NT2/D1 (cell line): ENCODE measurements at regions not wholly inside any gene's neighbourhood (a gene's known extent, or its start where the extent isn't known, plus 50 kb on each side); places are given as distances from the start of the nearest gene placed in this dataset.
"Not testable (repeated sequence)": the region's sequence is repeated elsewhere in the genome, so short reads cannot be mapped to it uniquely, and the experiment has no call there.

ENCODE experiments used
- DNase-seq: peaks from one replicate; pipeline ENCODE4 v3.0.0-alpha.2; 2011; ENCODE audit warnings: low read depth, low spot score
- H3K27me3 ChIP-seq: 2 replicates; pipeline ENCODE4 v1.6.0; 2011; ENCODE audit warnings: mild to moderate bottlenecking; ENCODE audit not compliant: insufficient read length, insufficient read depth
- H3K36me3 ChIP-seq: 2 replicates; pipeline ENCODE4 v1.6.1; 2011; ENCODE audit warnings: mild to moderate bottlenecking, low read length, mixed read lengths; ENCODE audit not compliant: insufficient read depth, insufficient read length
- H3K4me1 ChIP-seq: 2 replicates; pipeline ENCODE4 v1.5.1; 2011; ENCODE audit not compliant: insufficient read depth, insufficient read length
- H3K4me3 ChIP-seq: 2 replicates; pipeline ENCODE4 v1.5.1; 2011; ENCODE audit warnings: low read depth; ENCODE audit not compliant: insufficient read length
- H3K9ac ChIP-seq: 2 replicates; pipeline ENCODE4 v1.6.0; 2011; ENCODE audit warnings: low read depth; ENCODE audit not compliant: insufficient read length
- H3K9me3 ChIP-seq: 2 replicates; pipeline ENCODE4 v1.5.1; 2011; ENCODE audit warnings: mild to moderate bottlenecking, low read length; ENCODE audit not compliant: insufficient read depth
- SUZ12 ChIP-seq: IDR thresholded peaks from 2 replicates; pipeline ENCODE4 v1.6.1; 2011; ENCODE audit not compliant: insufficient read length, insufficient read depth; ENCODE audit errors: extremely low read depth
- YY1 ChIP-seq: IDR thresholded peaks from 2 replicates; pipeline ENCODE4 v1.6.1; 2011; ENCODE audit not compliant: insufficient read length, insufficient read depth
- ZNF274 ChIP-seq: IDR thresholded peaks from 2 replicates; pipeline ENCODE4 v1.6.1; 2011; ENCODE audit warnings: mild to moderate bottlenecking, low read depth, low read length

DNA sequence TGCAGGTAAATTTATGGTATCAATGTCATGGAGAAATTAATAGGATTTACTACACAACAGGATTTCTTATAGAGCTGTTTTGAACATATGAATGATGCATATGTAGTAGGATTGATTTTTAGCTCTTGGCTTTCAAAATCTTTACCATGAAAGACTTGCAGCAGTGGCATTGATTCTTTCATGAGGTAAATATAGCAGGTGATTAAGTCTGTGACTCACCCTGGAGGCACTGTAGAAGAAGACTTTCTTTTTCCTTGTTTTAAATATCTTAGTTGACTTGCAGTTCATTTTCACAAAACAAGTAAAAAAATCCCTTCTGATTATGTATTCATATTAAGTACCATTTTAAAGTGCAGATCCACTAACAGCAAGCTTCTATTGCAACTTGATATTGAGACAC is 463.0 kb downstream of the FBXO15 start:
- no peaks in the 10 kb centered on the region for H3K9me3 ChIP-seq
- TF ChIP-seq SUZ12 (no peak), ZNF274 (no peak), YY1 (no peak)
- no peak overlapping the region for H3K9ac ChIP-seq
- H3K27me3 ChIP-seq: no peaks in the 10 kb centered on the region
- H3K4me1 ChIP-seq: no peaks in the 10 kb centered on the region
- DNase-seq: no peak
- no peaks in the 10 kb centered on the region for H3K36me3 ChIP-seq
- no peak overlapping the region for H3K4me3 ChIP-seq

DNA sequence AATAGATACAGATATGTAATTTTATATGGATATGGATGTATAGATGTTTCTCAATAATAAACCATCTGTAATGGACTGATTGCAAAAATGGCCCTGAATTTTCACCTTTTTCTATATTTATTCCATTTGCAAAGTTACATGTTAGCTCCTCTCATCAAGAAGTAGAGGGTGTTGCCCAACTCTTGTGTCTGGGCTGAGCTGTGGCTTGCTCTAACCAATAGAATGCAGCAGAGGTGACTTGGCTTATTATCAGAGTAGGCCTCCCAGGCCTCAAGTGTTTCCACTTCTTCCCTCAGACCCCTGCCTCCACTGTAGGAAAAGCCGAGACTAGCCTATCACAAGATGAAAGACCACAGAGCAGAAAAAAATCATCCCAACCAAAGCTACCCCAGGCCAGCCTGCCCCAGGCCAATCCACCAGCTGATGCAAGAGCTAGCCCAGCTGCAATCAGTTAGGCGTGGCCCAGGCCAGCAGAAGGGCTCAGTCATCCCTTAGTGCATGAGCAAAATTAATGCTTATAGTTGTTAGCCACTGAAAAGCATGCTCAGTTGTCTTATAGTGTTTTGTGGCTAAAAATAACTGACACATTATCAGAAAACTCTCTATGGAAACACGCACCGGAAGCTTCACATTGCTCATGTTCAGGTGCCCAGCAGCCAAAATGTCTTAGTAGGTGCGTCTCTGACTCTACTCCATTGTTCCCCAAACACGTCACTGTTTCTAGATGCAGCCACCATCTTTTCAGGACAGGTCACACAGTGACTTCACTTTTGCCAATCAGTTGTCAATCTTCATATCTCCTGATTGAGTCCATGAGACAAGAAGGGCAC is 464.0 kb downstream of the FBXO15 start:
- no peak overlapping the region for H3K4me3 ChIP-seq
- H3K36me3 ChIP-seq: no peaks in the 10 kb centered on the region
- no peaks in the 10 kb centered on the region for H3K9me3 ChIP-seq
- no peak overlapping the region for H3K9ac ChIP-seq
- H3K27me3 ChIP-seq: no peaks in the 10 kb centered on the region
- DNase-seq: no peak
- H3K4me1 ChIP-seq: no peaks in the 10 kb centered on the region
- TF ChIP-seq ZNF274 (no peak), SUZ12 (no peak), YY1 (no peak)

DNA sequence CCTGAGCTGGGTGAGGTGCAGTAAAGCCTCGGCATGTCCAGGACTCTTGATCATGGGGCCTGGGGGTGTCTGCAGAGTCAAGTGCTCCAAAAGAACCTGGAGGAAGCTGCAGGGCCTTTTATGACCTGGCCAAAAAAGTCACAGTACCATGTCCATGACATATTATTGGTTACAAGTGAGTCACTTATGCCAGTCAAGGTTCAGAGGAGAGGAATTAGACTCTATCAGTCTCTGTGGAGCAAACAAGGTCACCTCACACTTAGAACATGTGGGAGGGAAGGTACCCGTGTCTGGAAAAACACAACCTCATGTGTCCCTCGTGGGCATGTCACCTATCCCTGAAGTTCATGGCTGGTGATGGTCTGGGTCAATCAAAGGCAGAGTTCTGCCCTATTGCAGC is 465.7 kb downstream of the FBXO15 start:
- H3K27me3 ChIP-seq: no peaks in the 10 kb centered on the region
- H3K36me3 ChIP-seq: no peaks in the 10 kb centered on the region
- no peak overlapping the region for H3K9ac ChIP-seq
- H3K4me1 ChIP-seq: no peaks in the 10 kb centered on the region
- H3K9me3 ChIP-seq: no peaks in the 10 kb centered on the region
- no peak overlapping the region for H3K4me3 ChIP-seq
- no peak for DNase-seq
- TF ChIP-seq SUZ12 (no peak), YY1 (no peak), ZNF274 (no peak)

DNA sequence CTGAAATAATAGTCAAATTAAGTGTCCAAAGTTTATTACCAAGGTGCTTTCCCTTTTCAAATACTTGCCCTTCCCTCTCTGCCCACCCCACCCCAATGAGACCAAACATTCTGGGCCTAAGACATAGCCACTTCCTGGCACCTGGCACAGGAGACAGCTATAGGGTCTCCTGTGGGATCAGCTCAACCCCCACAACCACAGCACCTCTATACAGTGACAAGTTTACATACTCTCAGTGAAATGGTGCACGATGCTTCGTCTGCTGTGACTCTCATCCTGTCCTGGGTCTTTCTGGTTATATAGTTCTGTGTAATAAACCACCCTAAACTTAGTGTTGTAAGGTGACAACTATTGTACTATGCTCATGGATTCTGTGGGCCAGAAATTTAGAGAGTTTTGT is 466.2 kb downstream of the FBXO15 start:
- no peak for DNase-seq
- no peak overlapping the region for H3K9ac ChIP-seq
- H3K27me3 ChIP-seq: no peaks in the 10 kb centered on the region
- no peaks in the 10 kb centered on the region for H3K36me3 ChIP-seq
- no peaks in the 10 kb centered on the region for H3K9me3 ChIP-seq
- H3K4me1 ChIP-seq: no peaks in the 10 kb centered on the region
- TF ChIP-seq SUZ12: no peak
- TF ChIP-seq ZNF274: no peak
- no peak for TF ChIP-seq YY1
- no peak overlapping the region for H3K4me3 ChIP-seq

DNA sequence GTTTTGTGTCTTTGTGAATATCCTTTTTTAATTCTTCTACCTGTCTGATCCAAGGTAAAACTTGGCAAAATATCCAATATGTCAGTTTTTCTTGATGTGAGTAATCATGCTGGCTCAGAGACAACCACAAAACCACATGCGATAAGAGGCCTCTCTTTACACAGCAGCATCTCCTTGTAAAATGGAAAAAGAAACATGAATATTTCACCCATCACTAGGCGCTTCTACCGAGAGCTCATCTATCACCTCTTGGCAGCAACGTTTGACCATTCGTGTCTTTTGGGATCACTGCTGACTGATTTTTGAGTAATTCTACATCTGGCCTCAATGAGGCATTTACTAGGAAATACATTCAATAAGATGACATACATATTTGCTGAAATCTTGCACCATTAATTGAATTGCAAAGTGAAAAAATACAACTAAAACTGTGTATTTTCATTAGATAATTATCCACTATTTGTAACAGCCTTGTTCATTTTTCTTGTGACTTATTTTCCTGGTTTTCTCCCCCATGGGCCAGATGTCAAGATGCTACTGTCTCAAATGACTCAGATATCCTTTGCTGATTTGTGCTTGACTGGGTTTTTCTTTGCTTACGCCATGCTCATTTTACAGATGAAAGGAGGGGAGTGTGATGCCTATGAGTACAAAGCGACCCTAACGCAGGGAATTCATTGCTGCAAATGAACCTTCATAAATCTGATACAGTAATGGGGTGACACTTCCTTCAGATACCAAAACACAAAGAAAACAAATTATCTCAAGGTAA is 467.5 kb downstream of the FBXO15 start:
- no peaks in the 10 kb centered on the region for H3K4me1 ChIP-seq
- DNase-seq: no peak

DNA sequence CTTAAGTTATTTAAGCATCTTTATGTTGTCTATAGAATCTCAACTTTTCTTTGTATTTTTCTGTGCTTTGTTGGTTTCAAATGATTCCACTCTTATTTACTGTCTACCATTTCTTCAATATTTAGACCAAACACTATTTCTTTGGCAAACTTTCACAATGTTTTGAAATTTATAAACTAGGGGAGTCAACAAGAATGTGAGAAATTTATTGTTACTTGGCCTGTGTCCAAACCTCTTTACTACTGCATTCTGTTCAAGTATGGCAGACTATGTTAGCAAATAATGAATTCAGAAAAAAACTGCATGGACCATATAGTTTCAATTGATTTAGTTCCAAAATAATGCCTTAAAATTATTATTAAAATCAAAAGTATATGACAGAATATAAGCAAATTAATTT is 470.2 kb downstream of the FBXO15 start:
- Histone ChIP-seq H3K27me3 (no peaks in the 10 kb centered on the region), H3K9ac (no peak overlapping the region), H3K4me3 (no peak overlapping the region), H3K36me3 (no peaks in the 10 kb centered on the region), H3K4me1 (no peaks in the 10 kb centered on the region), H3K9me3 (no peaks in the 10 kb centered on the region)
- DNase-seq: no peak
- TF ChIP-seq SUZ12: no peak
- TF ChIP-seq ZNF274: no peak
- no peak for TF ChIP-seq YY1

More for the DNA sequence above, 467.5 kb downstream of the FBXO15 start:
- H3K9me3 ChIP-seq: no peaks in the 10 kb centered on the region
- no peaks in the 10 kb centered on the region for H3K36me3 ChIP-seq
- no peaks in the 10 kb centered on the region for H3K27me3 ChIP-seq
- H3K9ac ChIP-seq: no peak overlapping the region
- H3K4me3 ChIP-seq: no peak overlapping the region
- TF ChIP-seq ZNF274 (no peak), SUZ12 (no peak), YY1 (no peak)

DNA sequence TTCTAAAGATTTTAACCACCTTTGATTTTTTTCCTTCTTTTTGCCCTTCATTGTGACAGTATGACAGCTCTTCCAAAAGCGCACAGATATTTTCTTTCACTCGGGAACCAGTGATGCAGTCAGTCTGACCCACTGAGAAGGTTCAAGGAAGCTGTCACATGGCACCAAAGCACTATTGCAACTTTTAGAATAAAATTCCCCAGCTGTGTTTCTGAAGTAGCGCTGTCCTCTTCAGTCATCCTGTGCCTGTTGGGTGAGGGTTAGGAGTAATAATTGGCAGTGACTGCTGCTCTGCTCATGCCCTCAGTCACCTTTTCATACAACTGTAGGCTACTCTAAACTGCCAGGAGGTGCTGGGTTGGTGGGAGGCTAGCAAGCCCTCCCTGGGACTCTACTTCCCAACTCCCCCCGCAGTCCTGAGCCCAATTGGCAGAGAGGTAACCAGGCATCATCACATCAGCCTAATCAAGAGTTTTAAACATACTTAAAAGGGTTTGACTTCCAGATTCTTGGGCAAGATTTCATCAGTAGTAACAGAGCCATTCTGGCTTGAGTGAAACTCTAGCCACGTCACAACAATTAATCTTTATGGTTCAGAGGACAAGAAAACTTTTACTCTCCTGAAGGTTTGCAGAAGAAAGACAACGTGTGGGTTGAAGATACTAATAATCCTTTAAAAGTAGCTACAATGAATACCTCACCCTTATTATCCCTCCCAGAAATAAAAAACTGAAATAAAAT is 473.3 kb downstream of the FBXO15 start:
- no peaks in the 10 kb centered on the region for H3K4me1 ChIP-seq
- no peaks in the 10 kb centered on the region for H3K36me3 ChIP-seq
- H3K9me3 ChIP-seq: no peaks in the 10 kb centered on the region
- H3K4me3 ChIP-seq: no peak overlapping the region
- DNase-seq: no peak
- no peak overlapping the region for H3K9ac ChIP-seq
- no peaks in the 10 kb centered on the region for H3K27me3 ChIP-seq
- no peak for TF ChIP-seq ZNF274
- no peak for TF ChIP-seq SUZ12
- no peak for TF ChIP-seq YY1

DNA sequence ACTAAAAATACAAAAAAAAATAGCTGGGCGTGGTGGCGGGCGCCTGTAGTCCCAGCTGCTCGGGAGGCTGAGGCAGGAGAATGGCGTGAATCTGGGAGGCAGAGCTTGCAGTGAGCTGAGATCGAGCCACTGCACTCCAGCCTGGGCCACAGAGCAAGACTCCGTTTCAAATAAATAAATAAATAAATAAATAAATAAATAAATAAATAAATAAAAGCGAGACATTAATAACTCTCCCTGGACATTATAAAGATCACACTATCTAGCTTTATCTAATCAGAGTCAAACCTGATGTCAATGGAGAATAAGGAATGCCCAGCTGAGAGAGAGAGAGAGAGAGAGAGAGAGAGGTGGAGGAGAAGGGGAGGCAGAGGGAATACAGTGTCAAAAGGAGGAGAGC is 476.2 kb downstream of the FBXO15 start:
- H3K4me3 ChIP-seq, H3K9ac ChIP-seq, H3K27me3 ChIP-seq, H3K4me1 ChIP-seq, H3K36me3 ChIP-seq, H3K9me3 ChIP-seq, DNase-seq: not testable (repeated sequence)
